ENCODE measurements at regions not wholly inside any gene's neighbourhood (a gene's known extent, or its start where the extent isn't known, plus 50 kb on each side); places are given as distances from the start of the nearest gene placed in this dataset.
"Not testable (repeated sequence)": the region's sequence is repeated elsewhere in the genome, so short reads cannot be mapped to it uniquely, and the experiment has no call there.

DNA sequence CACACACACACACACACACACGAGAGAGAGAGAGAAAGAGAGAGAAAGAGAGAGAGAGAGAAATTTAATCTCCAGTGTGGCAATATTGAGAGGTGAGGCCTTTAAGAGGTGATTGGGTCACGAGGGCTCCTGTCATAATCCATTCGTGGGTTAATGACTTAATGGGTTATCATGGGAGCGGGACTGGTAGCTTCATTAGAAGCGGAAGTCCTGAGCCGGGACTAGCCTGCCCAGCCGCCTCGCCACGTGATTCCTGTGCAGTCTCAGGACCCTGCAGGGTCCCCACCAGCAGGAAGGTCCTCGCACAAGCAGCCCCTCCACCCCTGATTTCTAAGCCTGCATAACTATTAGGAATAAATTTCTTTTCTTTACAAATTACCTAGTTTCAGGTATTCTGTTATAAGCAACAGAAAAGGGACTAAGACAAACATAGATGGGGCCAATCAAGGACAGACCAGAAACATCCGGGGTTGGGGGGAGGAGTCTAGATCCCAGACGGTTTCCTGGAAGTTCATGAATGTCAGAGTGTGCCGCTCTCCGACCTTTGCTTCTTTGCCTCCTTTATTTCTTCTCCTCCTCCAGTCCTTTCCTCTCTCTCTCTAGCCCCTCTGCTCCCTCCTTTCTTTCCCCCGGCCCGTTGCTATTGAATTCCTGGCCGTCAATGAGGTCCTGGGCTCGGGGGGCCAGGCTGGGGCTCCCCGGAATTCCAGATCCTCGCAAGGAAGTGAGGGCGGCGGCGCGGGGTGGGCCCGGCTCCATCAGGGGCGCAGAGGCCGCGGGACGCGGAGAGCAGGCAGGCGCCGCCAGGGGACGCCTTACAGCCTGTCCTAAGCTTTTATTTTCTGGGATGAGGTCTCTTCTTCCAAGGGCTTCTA is 146.8 kb downstream of the CYP26A1 start:
- DNase-seq = no peak

DNA sequence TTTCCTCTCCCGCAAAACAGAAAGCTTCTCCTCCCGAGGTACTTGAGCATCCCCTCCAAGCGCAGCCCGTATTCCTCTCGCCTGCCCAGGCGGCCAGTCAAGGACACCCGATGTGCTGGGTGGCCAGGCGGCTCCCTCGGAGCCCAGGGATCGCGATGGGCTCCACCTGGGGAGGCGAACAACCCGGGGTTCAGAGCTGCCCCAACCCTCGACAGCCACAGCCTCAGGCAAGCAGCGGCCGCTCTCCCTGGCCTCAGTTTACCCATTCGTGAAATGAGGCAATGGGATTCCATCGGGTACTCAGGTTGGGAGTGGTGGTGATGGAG is 147.4 kb downstream of the CYP26A1 start:
- no peak for DNase-seq

DNA sequence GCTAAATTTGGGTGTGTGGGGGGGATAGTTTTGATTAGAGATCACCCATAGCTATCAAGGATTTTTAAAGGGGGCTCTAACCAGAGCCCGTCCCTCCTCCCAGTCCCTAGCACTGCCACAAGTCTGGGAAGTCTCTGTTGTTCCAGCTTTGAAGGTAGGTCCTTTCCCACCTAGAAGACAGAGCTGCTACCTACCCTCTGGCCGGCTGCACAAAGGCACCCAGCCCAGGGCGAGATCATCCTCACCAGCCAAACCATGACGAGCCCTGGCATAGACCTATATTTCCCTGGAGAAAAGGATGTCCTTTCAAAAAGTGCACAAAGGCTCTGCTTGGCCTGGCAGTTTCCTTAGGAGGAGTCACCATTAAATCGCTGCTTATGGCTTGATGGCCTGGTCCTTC is 147.8 kb downstream of the CYP26A1 start:
- DNase-seq = no peak

DNA sequence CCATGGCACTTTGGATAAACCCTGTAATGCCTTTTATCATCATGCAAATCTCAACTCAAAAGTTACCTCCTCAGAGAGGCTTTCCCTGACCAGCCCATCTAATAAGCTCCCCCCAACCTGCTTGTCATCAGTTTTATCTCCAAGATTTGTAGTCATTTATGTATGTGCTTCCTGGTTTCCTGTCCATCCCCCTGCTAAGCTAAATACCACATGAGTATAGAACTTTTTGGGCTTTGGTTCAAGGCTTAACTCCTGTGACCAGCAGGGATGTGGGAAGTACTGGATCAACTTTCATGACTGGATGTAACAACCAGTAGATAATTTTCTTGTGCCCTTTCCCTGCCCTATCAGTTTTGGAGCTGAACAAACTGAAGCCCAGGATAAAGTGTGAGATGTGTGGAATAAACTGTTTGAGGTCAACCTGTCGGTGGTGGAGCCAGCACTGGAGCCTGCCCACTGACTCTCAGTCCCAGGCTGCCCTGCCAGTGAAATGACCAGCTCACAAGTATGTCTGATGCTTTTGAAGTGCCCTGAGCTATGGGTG is 148.6 kb downstream of the CYP26A1 start:
- DNase-seq = no peak

DNA sequence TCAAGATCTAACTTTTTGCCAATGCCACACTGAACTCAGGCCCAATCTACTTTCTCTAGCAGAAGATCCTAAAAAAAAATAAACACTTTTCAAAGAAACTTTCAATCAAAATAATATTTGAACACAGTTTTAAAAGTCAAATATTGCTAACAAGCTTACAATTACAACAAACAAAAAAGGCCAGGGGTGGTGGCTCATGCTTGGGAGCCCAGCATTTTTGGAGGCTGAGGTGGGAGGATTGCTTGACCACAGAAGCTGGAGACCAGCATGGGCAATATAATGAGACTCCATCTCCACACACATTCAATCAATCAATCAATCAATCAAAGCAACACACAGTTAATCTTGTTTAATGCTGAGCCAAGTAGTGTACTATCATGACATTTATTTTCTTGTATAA is 149.2 kb downstream of the CYP26A1 start:
- DNase-seq = no peak

DNA sequence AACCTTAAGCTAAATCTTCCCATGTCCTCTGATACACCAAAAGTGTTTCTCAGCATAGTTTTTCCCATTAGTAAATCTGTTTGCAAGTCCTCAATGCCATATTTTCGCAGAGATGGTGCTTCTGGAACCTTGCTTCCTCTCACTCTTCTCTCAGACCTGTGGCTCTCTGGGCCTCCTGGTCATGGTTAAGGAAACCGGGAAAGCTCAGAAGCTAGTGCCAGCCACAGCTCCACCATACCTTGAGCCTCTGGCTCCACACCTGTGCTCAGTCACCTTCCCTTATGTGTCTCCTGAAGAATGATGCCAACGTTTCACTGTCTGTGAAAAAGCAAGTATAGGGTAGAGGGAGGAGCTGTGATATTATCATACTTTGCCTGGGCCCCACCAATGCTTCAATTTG is 149.6 kb downstream of the CYP26A1 start:
- no peak for DNase-seq

DNA sequence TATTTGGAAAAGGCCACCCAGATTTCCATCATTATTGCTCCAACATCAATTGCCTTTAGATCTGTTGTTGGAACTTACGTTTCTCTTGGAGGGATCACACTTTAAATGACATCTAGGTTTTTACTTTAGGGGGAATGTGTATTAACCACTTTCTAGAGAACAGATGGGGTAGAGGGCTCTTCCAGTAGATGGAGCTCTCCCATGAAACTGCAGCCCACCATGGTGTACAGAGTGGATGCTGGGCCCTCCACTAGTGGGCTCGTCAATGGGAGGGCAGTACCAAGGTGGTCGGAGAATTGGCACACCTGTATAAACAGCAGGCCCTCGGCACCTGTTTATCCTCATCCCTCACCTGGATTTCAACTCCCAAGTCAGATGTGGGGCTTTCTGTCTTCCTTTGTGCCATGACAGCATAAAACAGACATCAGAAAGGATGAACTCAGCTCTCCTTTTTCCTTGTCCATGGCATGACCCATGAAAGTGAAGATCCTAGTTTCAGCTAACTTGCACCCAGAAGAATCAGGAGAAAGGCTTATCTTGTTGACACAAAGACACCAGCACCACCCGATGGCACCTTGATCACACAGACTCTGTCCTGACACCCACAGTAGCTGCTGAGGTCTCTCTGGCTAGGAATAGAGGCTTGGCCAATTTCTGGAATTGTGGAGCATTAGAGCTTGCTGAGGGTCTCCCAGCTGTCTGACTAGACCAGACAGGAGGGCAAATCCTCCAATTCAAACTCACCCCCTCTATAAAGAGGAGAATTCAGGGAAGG is 150.5 kb downstream of the CYP26A1 start:
- no peak for DNase-seq

DNA sequence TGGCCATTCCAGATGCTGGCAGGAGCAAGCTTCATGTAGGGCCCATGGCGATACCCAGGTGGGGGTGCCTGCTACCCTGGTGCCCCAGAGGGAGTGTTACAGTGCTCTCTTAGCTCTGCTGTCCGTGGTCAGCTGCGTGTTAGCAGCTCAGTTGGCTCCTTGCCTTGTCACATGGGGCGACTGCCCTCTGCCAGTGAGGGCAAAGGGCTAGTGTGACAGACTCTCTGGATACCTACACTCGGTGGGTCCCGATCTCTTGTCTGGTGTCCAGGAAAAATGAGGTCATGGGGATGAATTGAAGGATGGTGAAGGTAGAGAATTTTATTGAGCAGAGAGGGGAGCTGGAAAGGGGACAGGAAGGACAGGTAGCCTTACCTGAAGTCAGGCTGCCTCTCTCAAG is 152.2 kb downstream of the CYP26A1 start:
- no peak for DNase-seq

DNA sequence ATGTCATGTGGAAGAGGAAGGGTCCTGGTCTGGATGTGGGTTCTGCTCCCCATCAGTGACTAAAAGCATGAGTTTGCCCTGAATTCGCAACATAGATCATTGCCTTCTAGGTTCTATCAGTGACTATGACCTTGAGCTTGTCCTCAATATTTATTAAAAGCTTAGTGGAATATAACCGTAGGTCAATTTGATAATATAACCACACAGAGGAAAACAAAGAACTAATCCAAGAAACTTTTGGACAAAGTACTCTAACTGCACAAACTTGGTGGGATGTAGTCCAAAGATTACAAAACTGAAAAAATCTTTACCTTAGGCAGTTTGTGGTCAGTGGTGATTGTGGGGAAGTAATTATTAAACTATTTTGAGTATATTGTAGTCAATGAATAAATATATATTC is 152.9 kb downstream of the CYP26A1 start:
- DNase-seq = no peak

DNA sequence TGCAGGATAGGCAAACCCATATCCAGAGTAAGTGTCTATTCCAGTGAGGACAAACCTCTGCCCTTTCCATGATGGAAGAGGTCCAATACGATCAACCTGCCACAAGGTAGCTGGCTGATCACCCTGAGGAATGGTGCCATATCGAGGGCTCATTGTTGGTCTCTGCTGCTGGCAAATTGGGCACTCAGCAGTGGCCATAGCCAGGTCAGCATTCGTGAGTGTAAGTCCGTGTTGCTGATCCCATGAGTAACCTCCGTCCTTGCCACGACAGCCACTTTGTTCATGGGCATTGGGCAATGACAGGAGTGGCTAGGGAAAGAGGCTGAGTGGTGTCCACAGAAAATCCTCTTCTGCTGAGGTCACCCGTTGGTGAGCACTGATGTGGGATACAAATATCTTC is 156.9 kb downstream of the CYP26A1 start:
- not testable (repeated sequence) for DNase-seq

DNA sequence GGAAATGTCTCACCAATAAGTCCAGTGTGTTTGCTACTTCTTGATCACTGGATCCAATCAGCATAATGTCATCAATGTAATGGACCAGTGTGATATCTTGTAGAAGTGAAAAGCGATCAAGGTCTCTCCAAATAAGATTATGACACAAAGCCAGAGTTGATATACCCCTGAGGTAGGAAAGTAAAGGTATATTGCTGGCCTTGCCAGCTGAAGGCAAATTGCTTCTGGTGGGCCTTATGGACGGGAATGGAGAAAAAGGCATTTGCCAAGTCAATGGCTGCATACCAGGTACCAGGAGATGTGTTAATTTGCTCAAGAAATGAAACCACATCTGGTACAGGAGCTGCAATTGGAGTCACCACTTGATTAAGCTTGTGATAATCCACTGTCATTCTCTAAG is 158.5 kb downstream of the CYP26A1 start:
- not testable (repeated sequence) for DNase-seq

DNA sequence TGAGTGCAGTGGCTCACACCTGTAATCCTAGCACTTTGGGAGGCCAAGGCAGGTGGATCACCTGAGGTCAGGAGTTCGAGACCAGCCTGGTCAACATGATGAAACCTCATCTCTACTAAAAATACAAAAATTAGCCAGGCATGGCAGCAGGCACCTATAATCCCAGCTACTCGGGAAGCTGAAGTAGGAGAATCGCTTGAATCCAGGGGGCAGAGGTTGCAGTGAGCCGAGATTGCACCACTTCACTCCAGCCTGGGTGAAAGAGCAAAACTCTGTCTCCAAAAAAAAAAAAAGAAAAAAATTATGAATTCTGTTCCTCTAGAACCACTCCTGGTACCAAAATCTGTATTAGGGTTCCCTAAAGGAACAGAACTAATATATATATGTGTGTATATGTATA is 161.2 kb downstream of the CYP26A1 start:
- DNase-seq = not testable (repeated sequence)

DNA sequence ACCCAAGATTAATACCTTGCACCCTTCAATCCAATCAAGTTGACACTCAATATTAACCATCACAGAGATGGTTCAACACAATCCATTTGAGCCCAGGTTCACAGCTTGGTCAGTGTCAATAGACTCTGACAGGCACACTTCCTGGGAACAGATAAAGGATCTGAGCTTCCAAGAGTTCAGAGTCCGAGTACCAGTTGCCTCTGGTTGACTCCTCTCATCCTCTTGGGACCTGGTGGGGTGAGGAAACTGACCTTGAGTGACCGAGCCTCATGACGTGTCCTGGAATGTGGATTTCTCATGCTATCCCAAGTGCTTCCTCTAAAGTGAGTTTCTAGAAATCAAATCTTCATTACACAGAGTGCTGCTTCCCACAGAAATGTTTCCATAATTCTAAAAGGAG is 162.0 kb downstream of the CYP26A1 start:
- DNase-seq = no peak

DNA sequence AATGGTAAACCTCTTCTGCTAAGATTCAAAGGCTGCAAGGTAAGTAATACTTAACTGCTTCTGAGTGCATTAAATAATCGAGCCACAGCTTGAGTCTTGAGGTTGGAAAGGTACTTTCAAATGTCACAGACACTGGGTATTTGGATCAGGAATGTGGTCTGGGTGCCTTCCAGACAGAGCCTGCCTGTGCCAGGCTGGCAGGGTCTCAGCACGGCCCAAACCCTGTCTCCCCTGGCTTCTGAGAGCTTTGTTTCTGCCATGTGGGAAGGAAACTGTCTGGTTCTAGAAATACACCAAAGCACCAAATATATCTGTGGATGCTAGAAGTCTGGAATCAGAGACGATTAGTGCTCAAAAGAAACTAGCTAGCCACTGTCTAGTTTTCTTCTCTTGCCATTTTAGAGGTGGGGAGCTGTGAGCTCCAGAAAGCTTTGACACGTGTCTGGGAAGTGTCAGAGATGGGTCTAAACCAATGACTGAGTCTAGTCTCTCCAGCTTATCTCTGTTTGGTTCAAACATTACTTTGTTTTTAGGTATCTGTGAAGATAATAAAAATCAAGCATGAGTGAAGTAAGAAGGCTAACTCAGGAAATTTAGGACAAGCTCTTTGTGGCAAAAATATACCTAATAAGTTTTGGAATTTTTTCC is 162.8 kb downstream of the CYP26A1 start:
- no peak for DNase-seq

DNA sequence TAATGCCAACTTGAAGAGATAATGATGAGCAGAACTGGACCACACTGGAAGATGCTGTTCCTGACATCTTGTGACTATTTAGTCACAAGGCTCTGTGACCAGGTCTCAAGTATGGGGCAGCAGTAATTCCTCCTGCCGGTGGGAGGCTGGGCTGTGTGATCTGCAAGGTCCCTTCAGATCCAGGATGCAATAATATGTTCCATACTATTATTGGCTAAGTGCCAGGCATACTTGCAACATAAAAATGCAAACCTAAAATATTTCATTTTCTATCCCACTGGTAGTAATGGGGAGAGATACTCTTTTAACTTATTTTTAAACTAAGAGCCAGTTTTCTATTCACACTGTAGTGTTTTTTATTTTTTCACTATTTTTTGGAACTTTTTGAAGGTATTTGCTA is 171.5 kb downstream of the CYP26A1 start:
- no peak for DNase-seq

DNA sequence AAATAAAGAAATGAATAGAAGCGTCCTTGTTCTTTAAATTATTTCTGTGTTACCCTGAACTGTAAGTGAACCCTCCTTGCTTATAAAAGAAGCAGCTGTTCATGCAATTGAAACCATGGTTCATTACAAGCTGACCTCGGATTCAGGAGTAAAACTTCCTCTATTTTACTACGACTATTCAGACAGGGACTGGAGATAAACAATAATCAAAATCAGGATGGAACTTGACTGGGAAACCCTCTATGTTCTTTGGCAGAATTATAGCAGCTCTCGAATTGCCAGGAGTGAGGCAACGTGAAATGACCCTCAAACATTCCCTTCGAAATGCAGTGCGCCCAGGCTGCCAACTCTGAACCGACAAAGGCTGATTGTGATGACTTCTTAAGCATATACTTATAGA is 172.1 kb downstream of the CYP26A1 start:
- peak; percentile 34 to 50 for DNase-seq

DNA sequence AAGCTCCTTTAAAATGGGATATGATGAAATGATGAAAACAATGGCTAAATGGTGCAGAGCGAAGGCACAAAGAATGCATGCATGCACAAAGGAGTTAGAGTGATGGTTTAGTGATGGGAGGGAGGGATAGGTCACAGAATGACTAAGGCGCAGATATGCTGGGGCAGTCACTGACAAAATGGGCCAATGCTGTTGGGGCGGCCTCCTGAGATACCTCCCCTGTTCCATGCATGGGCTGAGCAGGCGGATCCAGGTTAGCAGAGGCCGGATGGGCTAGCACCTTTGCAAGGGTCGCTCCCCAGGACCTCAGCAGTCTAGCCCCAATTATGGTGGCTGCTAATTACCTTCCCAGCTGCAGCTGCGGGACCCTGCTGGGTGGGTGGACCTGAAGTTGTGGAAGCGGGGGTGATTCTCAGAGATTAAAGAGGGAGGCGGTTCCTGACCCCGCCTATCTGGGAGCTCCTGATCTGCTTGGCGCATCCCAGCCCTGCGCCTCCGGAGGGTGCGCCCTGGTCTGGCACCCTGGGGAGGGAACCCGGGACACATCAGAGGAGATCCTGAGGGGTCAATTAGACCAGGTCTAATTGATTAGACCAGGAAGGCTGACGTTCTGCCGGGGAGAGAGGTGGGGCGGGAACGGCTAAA is 175.0 kb downstream of the CYP26A1 start:
- no peak for DNase-seq

DNA sequence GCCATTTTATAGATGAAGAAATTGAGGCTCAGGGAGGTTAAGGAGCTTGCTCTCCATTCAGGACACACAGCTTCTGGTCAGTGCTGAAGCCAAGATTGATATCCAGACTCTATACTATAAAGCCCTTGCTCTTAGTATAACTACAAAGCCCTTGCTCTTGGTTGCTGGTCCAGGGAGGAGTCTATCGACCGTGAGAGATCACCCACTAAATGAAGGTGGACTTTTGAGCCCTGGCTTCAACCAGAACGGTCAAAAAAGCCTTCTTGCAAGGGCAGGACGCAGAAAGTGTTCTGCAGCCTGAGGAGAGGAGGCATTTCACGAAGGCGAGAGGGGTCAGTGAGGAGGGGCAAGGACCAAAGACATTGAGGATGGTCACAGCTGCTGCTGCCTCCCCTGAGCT is 176.3 kb downstream of the CYP26A1 start:
- no peak for DNase-seq

DNA sequence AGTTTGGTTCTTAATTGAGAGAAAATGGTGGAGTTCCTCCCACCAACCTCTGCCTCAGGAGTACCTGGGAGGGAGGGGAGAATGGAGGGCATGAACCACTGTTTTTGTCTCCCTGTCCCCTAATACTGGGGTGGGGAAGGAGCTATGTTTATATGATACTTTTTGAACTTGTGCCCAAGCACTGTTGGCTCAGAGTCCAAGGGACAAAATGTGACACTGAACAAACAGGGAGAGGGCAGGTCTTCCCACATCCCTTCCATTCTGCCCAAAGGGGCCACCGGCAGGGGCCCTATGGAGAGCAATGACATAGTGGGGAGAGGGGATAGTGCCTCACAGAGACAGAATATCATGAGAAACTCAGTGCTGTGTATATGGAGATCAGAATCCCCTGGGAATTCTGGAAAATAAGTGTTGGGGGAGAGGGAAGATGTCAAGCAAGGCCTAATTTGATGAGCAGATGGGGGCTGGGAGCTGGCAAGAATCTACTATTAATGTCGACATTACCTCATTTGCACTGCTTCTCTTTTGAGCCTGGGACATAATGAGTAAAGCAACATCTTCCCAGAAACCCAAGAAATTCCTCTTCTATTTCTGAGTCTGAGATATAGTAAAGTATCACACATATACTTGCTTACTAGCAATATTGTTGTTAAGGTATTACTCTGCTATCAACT is 180.6 kb downstream of the CYP26A1 start:
- DNase-seq = no peak

DNA sequence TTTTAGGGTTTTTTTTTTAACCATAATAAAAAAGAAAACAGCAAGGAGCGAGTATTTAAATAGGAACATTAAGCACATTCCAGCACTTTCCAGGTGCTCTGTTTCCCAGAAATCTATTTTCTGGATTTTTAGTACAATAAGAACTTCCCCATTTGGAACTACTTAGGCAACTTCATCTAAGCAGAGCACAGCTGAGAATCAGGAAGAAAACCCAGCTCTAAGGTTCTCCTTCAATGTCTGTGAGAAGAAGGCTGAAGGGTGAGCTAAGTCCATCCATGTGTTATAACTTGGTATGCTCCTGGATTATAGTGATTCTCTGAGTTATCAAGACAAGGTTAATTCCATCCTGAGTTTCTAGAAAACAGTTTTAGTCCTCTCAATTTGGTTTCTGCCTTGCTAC is 181.9 kb downstream of the CYP26A1 start:
- DNase-seq = no peak

Data from right lung (tissue), 2 donors.